ENCODE measurements at regions not wholly inside any gene's neighbourhood (a gene's known extent, or its start where the extent isn't known, plus 50 kb on each side); places are given as distances from the start of the nearest gene placed in this dataset.

GRCh38 chr20:60271597-60271996 is 313.4 kb downstream of the CDH26 start:
- no peak overlapping the region for H3K27ac ChIP-seq (replicated peaks)
- no peaks in the 10 kb centered on the region for H3K27me3 ChIP-seq (ENCODE audit: insufficient read depth, poor library complexity, severe bottlenecking)
- TF ChIP-seq GABPA (IDR thresholded peaks at IDR 0.05; ENCODE audit: low read depth) (no peak), CTCF (IDR thresholded peaks at IDR 0.05; ENCODE audit: insufficient read depth, low read length) (peak; percentile 3)
- H3K4me3 ChIP-seq (replicated peaks; ENCODE audit: insufficient read depth, low read length) = no peak overlapping the region
- DNase-seq (ENCODE audit: low read depth in 1 of 2, low spot score in 1 of 2) = no peak

- DNase-seq (ENCODE audit: low read depth in 1 of 2, low spot score in 1 of 2) = no peak
- Histone ChIP-seq H3K4me3 (replicated peaks; ENCODE audit: insufficient read depth, low read length) (no peak overlapping the region), H3K27me3 (ENCODE audit: insufficient read depth, poor library complexity, severe bottlenecking) (no peaks in the 10 kb centered on the region), H3K27ac (replicated peaks) (no peak overlapping the region)
- TF ChIP-seq REST (IDR thresholded peaks at IDR 0.05; ENCODE audit: insufficient replicate concordance, low read depth) (no peak), GABPA (IDR thresholded peaks at IDR 0.05; ENCODE audit: low read depth) (no peak), CTCF (IDR thresholded peaks at IDR 0.05; ENCODE audit: insufficient read depth, low read length) (no peak), SPI1 (IDR thresholded peaks at IDR 0.05; ENCODE audit: borderline replicate concordance, low read depth) (no peak)
Measured at GRCh38 chr20:60272790-60273189, 314.6 kb downstream of the CDH26 start.

GRCh38 chr20:60274717-60275116 is 316.5 kb downstream of the CDH26 start:
- no peak overlapping the region for H3K27ac ChIP-seq (replicated peaks)
- no peak for DNase-seq (ENCODE audit: low read depth in 1 of 2, low spot score in 1 of 2)
- H3K4me3 ChIP-seq (replicated peaks; ENCODE audit: insufficient read depth, low read length) = no peak overlapping the region
- no peaks in the 10 kb centered on the region for H3K27me3 ChIP-seq (ENCODE audit: insufficient read depth, poor library complexity, severe bottlenecking)
- no peak for TF ChIP-seq GABPA (IDR thresholded peaks at IDR 0.05; ENCODE audit: low read depth)
- no peak for TF ChIP-seq SPI1 (IDR thresholded peaks at IDR 0.05; ENCODE audit: borderline replicate concordance, low read depth)
- no peak for TF ChIP-seq POLR2AphosphoS5 (IDR thresholded peaks at IDR 0.05; ENCODE audit: low read depth)
- no peak for TF ChIP-seq CTCF (IDR thresholded peaks at IDR 0.05; ENCODE audit: insufficient read depth, low read length)
- no peak for TF ChIP-seq REST (IDR thresholded peaks at IDR 0.05; ENCODE audit: insufficient replicate concordance, low read depth)

- Histone ChIP-seq H3K4me3 (replicated peaks; ENCODE audit: insufficient read depth, low read length) (no peak overlapping the region), H3K27ac (replicated peaks) (no peak overlapping the region), H3K27me3 (ENCODE audit: insufficient read depth, poor library complexity, severe bottlenecking) (no peaks in the 10 kb centered on the region)
- DNase-seq (ENCODE audit: low read depth in 1 of 2, low spot score in 1 of 2) = no peak
- no peak for TF ChIP-seq POLR2AphosphoS5 (IDR thresholded peaks at IDR 0.05; ENCODE audit: low read depth)
- no peak for TF ChIP-seq GABPA (IDR thresholded peaks at IDR 0.05; ENCODE audit: low read depth)
- no peak for TF ChIP-seq CTCF (IDR thresholded peaks at IDR 0.05; ENCODE audit: insufficient read depth, low read length)
- no peak for TF ChIP-seq SPI1 (IDR thresholded peaks at IDR 0.05; ENCODE audit: borderline replicate concordance, low read depth)
- no peak for TF ChIP-seq REST (IDR thresholded peaks at IDR 0.05; ENCODE audit: insufficient replicate concordance, low read depth)
Measured at GRCh38 chr20:60281295-60281694, 323.1 kb downstream of the CDH26 start.

Measured in HL-60 (cell line).